ENCODE measurements at regions not wholly inside any gene's neighbourhood (a gene's known extent, or its start where the extent isn't known, plus 50 kb on each side); places are given as distances from the start of the nearest gene placed in this dataset.

DNA sequence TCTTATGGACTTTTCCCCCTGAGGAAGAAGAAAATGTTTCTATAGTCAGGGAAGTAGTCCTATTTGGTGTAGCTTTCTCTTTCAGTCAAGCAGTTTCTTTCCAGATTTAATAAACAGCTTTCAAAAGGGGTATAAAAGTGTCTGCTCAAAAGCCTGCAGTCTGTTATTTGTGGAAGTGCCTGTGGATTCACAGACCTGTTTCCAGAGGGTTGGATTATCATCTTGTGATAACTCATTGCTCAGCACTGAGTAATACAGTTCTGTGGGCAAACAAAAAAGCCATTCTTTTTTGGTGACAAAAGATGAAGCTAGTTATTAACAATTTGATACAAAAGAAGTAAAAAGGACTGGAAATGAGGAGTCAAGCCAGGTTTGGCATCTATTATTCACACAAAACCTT is 358.2 kb upstream of the ID4 start:
- DNase-seq, result no peak

DNA sequence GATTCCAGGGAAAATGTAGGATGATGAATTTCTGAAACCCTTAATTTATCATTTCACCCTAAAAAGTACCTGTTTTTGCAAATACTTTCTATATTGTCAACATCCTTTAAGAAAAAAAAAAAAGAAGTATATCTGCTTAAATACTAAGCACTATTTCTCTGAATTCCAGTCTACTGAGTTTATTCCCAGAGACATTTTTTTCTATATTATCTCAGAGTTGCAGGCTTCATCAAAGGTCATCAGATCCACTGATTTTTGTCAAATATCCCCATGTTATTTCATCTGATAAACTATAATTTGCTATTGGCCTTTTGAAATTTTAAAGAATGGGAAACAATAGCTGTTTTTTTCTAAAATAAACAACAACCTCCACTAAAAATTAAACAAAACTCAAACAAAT is 357.6 kb upstream of the ID4 start:
- DNase-seq, result no peak

DNA sequence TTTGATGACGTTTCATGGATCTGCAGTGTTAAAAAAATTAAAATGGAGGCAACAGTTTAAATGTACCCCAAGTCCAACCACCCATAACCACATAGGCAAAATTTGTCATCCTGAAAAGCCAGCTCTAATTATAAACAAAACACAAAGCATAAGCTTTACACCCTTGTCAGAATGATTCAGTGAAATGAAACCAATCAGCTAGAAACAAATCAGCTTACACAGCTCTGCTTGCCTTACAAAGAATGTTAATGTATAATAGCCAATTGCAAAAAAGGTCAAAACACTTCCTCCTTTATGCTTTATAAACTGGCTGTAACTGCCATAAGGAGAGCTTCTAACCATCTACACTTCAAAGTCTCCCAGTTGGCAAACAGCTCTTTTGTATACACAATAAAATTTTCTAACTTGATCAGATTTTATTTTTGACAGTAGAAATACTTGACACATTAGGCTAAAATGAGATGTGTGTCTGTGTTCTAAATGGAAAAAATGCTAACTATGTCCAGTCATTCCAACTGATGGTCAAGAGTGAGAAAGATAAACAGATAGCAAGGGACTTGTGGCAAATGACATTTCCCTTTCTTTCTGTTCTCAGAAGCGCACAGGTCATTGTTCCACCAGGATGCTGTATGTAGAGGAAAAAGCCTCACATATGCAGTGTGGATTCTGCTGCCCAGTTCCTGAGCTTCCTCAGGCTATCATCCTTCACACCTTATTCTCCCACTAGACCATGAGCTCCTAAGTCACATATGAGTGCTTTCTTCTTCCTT is 344.3 kb upstream of the ID4 start:
- no peak for DNase-seq

DNA sequence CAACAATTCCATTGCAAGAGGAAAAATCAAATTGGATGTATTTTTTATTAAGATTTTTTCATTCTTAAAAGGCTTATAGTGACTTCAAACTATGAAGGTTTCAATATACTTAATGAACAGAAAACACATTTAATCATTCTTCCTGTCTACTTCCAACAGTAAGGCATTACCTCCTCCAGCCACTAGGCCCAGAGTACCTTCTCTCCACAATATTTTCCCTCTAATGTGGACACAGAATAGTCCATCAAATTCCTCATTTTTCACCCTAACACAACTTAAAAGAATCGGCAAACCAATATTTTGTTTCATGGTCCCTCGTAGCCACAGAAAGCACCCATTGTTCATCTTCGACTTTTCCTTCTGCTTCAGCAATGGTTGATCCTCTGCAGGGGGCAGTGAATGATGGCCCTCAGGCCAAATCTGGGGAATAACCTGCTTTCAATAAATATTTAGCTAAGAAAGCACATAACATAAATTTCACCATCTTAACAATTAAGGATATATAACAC is 335.4 kb upstream of the ID4 start:
- DNase-seq, result no peak

DNA sequence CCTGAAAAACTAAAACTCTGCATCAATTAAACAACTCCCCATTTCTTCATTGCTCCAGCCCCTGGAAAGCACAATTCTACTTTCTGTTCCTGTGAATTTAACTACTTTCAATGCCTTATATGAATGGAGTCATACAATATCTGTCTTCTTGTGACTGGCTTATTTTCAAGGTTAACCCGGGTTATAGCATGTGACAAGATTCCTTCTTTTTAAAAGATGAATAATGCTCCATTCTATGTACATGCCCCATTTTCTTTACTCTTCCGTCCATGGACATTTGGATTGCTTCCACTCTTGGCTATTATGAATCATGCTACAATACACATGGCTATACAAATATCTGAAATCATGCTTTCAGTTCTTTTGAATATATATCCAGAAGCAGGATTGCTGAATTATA is 334.9 kb upstream of the ID4 start:
- DNase-seq, result no peak

DNA sequence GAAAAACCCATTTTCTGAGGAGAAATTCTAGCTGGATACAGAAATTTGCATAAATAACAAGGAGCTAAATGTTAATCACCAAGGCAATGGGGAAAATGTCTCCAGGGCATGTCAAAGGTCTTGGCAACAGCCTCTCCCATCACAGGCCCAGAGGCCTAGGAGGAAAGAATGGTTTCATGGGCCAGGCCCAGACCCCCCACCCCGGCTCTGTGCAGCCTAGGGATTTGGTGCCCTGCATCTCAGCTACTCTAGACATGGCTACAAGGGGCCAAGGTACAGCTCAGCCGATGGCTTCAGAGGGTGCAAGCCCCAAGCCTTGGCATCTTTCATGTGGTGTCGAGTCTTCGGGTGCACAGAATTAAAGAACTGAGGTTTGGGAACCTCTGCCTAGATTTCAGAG is 321.2 kb upstream of the ID4 start:
- DNase-seq, result no peak

DNA sequence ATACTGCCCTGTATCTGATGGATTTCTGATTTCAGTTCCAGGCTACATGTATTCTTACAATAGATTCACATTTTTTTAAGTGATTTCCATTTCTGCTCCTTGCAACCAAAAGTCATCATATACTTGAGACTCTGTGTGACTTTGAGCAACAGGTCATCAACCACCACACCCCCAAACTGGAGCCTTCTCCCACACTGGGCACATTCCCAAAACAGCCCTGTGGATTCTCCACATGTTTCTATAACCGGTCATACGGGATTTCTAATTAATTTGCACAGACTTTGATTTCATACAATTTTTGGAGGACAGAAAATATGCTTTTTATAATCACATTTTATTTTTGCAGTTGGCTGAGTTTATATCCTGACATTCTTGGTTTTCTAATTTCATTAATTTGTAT is 317.2 kb upstream of the ID4 start:
- no peak for DNase-seq

DNA sequence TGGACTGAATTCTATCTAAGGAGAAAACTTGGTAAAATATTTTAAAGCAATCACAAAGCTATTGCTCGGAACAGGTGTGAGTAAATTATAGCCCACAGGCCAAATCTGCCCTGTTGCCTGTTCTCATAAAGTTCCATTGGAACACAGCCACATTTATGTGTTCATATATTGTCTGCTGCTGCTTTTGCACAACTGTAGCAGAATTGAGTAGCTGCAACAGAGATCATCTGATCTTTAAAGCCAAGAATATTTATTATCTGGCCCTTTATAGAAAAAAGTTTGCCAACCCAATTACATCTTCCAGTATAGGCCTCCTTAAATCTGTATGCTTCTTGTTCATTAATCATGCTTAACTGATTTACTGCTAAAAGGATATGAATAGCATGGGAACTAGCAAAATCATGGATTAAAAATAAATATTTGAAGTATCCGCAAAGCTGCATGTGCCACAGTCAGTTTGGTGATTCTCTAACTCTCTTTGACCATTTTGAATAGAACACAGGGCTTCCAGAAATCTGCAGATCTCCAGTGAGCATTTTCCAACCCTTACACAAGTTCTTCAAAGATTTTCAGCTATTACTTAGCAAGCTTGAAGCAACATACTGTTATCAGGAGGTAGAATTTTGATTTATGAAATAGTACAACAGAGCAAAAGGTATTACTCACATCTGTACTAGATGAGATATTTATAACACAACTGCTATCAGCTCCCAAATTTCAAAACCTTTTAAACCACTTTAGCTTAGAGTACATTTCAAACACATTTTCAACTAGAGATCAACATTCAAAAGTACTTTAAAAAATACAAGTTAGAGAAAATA is 312.6 kb upstream of the ID4 start:
- no peak for DNase-seq

DNA sequence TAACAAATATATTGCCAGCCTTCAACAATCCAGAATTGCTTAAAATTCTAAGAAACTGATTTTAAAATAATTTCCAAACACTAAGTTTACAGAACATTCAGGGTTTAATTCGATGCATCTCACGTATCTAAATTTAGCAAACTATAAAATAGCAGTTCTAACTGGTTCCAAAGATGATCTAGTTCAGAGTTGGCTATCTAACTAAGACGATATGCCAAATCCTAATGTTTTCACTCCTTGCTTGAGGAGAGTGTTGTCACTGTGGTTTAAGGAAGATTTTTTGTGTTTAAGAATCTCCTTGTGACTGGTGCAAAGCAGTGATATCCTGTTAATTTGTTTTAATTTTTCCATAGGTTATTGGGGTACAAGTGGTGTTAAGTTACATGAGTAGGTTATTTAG is 311.5 kb upstream of the ID4 start:
- no peak for DNase-seq

DNA sequence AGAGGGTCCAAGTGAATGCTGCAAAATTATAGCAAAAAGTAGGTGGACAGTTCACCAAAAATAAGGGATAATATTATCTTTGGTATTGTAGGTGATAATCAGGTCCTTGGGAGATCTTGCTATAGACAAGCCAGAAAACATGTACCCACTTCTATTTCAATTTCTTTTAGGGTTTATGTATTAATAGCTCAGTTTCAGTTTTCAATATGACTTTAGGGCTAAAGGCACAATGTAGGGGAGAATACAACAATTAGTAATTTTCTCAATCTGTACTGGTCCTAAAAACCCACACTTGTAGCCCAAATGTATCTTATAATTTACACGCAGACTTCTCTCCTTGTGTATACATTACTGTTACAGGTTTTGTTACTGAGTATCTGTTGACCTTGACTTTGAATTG is 307.0 kb upstream of the ID4 start:
- no peak for DNase-seq

DNA sequence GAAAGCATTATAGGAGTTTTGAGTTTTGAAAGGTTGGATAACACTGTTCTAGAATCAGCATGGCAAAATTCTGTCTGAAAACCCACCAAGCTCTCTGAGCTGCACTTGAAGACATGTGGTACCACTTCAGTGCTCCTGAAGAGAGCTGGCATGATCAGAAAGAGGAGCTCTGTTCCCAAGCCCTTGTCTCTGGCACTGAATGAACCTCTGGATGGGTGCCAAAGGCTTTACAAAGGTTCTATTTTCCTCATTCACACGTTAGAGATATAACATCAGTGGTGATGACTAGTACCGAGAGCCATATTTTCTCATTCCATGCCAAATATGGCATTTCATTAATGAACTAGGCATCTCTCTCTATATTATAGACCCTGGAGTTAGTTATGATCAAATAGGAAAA is 301.8 kb upstream of the ID4 start:
- DNase-seq, result no peak

DNA sequence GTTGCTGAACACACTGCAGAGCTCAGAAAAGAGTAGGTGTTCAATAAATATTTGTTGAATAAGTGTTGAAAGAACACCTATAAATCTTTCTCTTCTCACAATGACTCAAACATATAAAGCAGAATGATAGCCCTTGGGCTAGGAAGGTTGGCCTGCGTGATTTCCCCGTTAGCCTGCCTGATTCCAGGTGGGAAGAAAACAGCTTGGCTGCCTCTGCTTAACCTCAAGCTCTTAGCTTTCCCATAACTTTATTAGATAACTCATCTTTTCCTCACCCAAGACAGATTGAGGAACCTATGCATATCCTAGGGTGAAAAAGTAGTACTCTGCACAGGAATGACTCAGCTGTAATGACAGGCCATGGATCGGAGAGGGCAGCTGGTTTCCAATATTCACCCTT is 300.3 kb upstream of the ID4 start:
- no peak for DNase-seq

DNA sequence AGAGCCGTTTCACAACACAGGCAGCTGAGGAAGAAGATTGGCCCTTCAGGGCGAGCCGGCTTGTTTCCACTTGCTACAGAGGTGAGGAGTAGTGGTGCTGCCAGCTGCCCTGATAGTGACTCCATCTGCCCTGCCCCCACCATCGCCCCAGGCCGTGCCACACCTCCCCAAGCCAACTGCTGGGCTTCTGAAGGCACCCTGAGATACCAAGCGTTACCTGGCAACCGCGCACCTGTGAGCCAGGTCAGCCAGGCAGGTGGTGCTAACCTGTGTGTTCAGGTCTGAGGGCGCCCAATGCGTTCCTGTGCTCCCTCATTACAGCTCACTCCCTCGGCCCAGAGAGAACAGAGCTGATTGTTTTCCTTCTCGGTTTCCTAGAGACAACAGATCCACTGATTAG is 299.1 kb upstream of the ID4 start:
- no peak for DNase-seq

DNA sequence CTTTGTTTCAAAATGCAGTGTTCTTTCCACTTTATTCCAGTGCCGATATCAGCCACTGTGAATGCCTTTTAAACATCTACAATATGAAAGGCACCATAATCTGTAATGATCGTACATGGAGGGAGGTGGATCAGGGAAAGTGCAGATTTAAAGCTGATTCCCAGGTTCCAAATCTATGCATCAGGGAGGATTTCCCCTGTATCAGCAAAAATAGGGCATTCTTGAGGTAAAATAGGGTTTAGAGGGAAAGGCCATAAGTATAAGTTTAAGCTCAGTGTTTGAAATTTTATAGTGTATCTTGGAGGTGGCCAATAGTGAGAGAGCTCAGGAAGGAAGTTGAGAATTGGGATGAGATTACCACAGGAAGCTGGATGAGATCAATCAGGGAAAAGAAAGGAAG is 289.7 kb upstream of the ID4 start:
- no peak for DNase-seq

DNA sequence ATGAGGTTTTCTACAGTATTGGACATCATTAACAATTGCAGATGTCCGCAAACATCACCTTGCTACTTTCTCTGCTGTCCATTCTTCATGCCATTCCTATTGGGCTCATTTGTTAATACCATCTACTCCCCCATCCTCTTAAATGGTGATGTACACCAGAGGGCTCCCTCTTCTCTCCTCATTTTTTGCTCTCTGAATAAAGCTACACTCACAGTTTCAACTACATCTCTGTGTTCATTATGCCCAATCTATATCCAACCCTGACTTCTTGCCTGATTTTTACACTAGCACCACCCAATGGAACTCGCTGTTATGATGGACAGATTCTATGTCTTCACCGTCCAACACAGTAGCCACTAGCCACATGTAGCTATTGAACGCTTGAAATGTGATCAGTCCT is 288.1 kb upstream of the ID4 start:
- peak; percentile 13 for DNase-seq

DNA sequence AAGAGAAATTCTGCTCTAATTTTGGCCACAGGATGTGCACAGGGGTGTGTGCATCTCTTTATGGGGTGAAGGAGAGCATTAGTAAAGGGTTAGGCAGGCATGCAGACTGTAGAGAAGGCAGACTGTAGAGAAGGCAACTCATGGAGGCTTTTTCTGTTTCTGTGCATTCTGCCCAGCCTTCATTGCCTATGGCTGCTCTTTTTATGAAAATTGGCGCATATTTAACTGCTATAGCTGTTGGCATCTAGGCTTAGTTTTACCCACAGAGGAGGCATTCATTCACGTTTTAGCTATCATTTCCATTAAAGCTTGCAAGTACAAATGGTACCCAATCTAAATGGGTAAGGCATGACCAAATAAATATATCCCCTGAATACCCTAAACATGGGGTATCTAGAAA is 286.8 kb upstream of the ID4 start:
- DNase-seq, result no peak

DNA sequence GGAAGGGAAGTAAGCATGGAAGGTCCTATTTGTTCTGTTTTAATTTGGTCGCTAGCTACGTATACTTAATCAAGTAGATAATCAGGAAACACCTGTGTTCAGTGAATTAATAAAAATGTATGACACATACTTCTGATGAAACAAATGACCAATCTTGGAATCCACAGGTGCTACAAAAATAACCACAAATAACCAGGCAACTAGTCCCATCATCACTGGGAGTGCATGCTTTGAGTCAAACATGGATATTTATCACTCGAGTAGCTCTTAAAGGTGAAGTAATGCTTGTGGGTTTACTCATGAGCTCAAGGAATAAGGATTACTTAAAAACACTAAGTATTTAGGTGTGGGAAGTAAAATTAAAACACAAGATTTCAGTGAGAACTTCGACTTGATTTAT is 285.6 kb upstream of the ID4 start:
- no peak for DNase-seq

DNA sequence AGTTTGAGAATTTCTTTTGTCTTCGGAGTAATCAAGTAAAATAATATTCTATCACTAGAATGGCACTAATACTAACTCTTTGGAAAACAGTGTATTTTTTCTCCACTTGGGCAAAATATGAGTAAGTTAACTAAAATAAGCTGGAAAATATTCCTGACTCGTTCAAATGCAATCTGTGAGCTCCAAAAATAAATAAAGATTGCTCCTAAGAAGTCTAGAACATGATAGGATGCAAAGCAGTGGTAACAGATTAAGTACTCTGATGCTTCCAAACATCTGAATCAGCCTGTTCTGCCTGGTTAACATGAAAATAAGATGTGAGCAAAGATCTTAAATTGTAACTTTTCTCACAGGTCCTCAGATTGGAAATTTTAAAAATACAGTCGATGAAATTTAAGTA is 285.1 kb upstream of the ID4 start:
- no peak for DNase-seq

DNA sequence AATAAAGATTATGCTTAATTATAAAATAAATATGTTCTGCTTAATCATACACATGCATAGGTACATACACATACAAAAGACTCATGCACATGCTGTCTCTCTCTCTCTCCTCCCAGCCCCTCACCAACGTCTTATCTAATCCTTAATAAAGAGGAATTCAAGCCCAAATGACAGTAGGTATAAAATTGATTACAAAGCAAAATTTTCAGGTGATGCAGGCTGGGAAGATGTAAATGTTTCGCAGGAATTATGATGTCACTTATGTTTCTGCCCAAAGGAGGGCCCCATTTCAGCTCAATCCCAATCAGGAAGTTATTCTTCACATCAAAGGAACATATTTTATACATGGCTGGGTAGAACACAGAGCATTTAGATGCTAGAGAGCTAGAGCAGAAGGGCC is 284.6 kb upstream of the ID4 start:
- DNase-seq, result no peak

DNA sequence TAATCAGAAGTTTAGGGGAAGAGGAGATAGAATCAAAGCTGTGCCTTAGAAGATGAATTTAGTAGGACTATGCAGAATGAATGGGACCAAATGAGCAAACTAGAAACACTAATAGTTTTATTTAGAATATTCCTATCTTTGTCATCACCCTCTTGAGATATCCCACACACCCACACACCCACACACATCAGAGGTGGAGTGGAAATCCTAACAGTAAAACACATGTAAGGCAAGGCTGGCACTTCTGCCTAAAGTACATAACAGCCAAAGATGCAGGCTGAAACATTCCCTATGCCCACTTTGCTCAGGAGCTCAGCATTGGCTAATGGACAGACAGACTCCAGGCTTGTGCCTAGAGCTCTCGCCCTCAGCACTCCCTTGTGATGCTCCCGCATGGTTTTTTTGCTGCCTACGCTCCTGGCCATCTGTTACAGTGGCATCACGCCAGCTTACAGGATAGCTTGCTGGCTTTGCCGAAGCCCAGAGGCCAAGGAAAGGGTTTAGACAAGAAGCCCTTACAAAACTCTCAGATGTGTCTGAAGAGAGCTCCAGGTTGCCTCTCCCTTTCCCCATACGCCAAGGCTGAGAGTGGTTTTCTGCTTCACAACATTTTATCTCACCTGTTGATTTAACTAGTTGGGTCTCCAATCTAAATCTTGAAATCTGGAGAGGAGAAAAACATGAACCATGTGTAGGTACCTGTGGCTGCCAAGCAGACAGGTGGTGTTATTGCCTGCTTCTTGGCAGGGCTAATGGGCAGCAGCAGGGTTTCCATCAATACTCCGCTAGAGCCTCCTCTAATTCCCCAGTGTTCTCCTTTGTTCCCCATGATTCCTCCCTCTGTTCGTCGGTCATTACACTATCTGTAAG is 282.6 kb upstream of the ID4 start:
- peak; percentile 98 for DNase-seq

DNA sequence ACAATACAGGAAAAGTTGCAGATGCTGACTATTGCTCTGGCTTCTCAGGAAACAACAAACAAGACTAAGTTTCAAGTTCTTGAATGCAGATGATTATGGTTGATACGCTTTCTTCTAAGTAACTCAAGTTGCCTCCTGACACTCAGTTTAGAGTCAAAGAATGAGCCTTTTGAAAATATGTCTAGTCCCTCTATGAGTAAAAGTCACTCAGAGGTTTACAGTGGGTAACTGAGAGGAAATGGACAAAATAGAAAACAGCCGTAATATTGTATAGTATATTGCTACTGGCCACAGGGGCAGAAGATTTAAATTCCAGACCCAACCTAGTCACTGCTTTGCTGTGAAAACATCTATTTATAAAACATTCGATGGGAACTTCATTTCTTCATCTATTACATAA is 280.0 kb upstream of the ID4 start:
- no peak for DNase-seq

DNA sequence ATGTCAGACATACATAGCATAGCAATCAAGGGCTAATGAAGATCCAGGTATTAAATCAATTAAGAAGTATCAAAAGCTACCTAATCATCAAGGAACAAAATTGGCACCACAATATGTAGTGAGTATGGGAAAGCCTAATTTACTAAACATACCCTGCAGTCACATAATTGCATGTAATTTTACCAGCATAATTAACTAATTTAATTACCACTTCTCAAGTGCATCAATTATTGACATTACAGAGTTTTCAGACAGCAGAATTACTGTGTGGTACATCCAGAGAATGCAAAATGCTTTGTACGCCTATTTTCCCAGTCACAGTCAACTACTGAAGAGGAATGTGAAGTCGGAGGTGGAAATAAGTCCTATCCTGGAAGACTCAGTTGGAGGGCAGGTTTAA is 279.0 kb upstream of the ID4 start:
- no peak for DNase-seq

DNA sequence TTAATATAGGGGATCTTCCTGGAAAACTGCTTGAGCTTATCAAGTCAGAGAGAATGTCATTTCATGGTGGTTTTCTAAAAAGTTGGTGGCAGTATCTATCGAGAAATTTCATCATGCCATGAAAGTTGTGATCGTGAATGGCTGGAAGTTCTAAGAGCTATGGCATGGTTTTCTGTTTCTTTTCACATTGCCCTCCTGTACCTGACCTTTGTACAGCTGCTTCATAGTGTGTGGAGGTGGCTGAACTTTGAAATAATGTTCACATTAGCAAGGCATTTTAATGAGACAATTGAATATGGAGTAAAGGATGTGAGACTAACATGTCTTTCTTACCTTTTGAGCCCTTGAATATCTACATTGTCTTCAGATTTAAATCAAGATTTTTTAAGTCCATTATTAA is 278.2 kb upstream of the ID4 start:
- no peak for DNase-seq

DNA sequence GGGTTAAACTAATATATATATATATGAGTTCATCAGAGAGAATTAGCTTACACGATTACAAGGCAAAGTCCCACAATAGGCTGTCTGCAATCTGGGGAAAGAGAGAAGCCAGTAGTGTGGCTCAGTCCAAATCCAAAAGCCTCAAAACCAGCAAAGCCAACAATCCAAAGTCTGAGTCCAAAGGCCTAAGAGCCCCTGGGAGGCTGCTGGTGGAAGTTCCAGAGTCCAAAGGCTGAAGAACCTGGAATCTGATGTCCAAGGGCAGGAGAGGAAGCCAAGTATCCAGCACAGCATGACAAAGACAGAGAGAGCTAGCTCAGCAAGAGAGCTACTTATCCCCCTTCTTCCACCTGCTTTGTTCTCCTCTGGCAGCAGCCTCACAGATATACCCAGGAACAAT is 274.7 kb upstream of the ID4 start:
- DNase-seq, result no peak

Measured in NCI-H82 (cell line).